H9 (cell line): ENCODE measurements at regions not wholly inside any gene's neighbourhood (a gene's known extent, or its start where the extent isn't known, plus 50 kb on each side); places are given as distances from the start of the nearest gene placed in this dataset.
"Not testable (repeated sequence)": the region's sequence is repeated elsewhere in the genome, so short reads cannot be mapped to it uniquely, and the experiment has no call there.

ENCODE experiments used
- DNase-seq: peaks from one replicate; pipeline ENCODE4 v3.0.0-alpha.2; 2017
- H2AFZ ChIP-seq: one replicate; pipeline ENCODE4 v1.6.1; 2013; ENCODE audit warnings: mild to moderate bottlenecking, low read length, control low read depth, moderate library complexity
- H2AK5ac ChIP-seq: 2 replicates; pipeline ENCODE4 v1.6.1; 2013; ENCODE audit warnings: low read length, control low read depth, mixed read lengths; ENCODE audit not compliant: insufficient read length
- H2BK120ac ChIP-seq: one replicate; pipeline ENCODE4 v1.6.1; 2013; ENCODE audit warnings: low read depth, mild to moderate bottlenecking, low read length, control low read depth, inconsistent platforms; ENCODE audit not compliant: poor library complexity, severe bottlenecking
- H2BK12ac ChIP-seq: 2 replicates; pipeline ENCODE4 v1.6.1; 2013; ENCODE audit warnings: low read length, control low read depth, mixed read lengths, low read depth; ENCODE audit not compliant: insufficient read length
- H2BK15ac ChIP-seq: 2 replicates; pipeline ENCODE4 v1.6.1; 2013; ENCODE audit warnings: low read depth, low read length, control low read depth
- H2BK20ac ChIP-seq: one replicate; pipeline ENCODE4 v1.6.1; 2013; ENCODE audit warnings: low read depth, mild to moderate bottlenecking, low read length, control low read depth, inconsistent platforms; ENCODE audit not compliant: poor library complexity, severe bottlenecking
- H2BK5ac ChIP-seq: 2 replicates; pipeline ENCODE4 v1.6.1; 2013; ENCODE audit warnings: low read length, control low read depth, mixed read lengths; ENCODE audit not compliant: insufficient read length
- H3K14ac ChIP-seq: 2 replicates; pipeline ENCODE4 v1.6.1; 2013; ENCODE audit warnings: low read length, control low read depth; ENCODE audit not compliant: insufficient read depth
- H3K18ac ChIP-seq: 2 replicates; pipeline ENCODE4 v1.6.1; 2013; ENCODE audit warnings: low read depth, mild to moderate bottlenecking, mixed read lengths, low read length, control low read depth; ENCODE audit not compliant: insufficient read length
- H3K23ac ChIP-seq: 2 replicates; pipeline ENCODE4 v1.6.1; 2013; ENCODE audit warnings: low read length, control low read depth, mixed read lengths, low read depth; ENCODE audit not compliant: insufficient read length
- H3K23me2 ChIP-seq: 2 replicates; pipeline ENCODE4 v1.6.1; 2013; ENCODE audit warnings: low read depth, mild to moderate bottlenecking, mixed read lengths, low read length, control low read depth; ENCODE audit not compliant: insufficient read length, poor library complexity, severe bottlenecking
- H3K27ac ChIP-seq: 2 replicates; pipeline ENCODE4 v1.5.1; 2013; ENCODE audit warnings: low read length, control low read depth, mixed read lengths, low read depth; ENCODE audit not compliant: insufficient read length
- H3K27me3 ChIP-seq: 2 replicates; pipeline ENCODE4 v1.6.1; 2013; ENCODE audit warnings: low read length, control low read depth, inconsistent platforms; ENCODE audit not compliant: insufficient read depth
- H3K4ac ChIP-seq: 2 replicates; pipeline ENCODE4 v1.6.1; 2013; ENCODE audit warnings: low read depth, mild to moderate bottlenecking, control low read depth, inconsistent platforms, low read length, moderate library complexity
- H3K4me1 ChIP-seq: 2 replicates; pipeline ENCODE4 v1.6.1; 2013; ENCODE audit warnings: low read length, control low read depth, inconsistent platforms; ENCODE audit not compliant: insufficient read depth
- H3K4me2 ChIP-seq: 2 replicates; pipeline ENCODE4 v1.6.1; 2013; ENCODE audit warnings: low read length, control low read depth, mixed read lengths; ENCODE audit not compliant: insufficient read length, insufficient read depth
- H3K56ac ChIP-seq: 2 replicates; pipeline ENCODE4 v1.6.1; 2013; ENCODE audit warnings: low read depth, mild to moderate bottlenecking, mixed read lengths, low read length, control low read depth; ENCODE audit not compliant: insufficient read length
- H3K79me1 ChIP-seq: 2 replicates; pipeline ENCODE4 v1.6.1; 2013; ENCODE audit warnings: low read depth, mild to moderate bottlenecking, moderate library complexity, low read length, control low read depth, inconsistent platforms; ENCODE audit not compliant: insufficient read depth, poor library complexity, severe bottlenecking
- H3K79me2 ChIP-seq: 2 replicates; pipeline ENCODE4 v1.6.1; 2013; ENCODE audit warnings: low read length, control low read depth, inconsistent platforms; ENCODE audit not compliant: insufficient read depth
- H3K9ac ChIP-seq: 2 replicates; pipeline ENCODE4 v1.6.1; 2013; ENCODE audit warnings: low read length, control low read depth, mixed read lengths; ENCODE audit not compliant: insufficient read length; ENCODE audit errors: extremely low read depth
- H3K9me3 ChIP-seq: one replicate; pipeline ENCODE4 v1.6.1; 2013; ENCODE audit warnings: low read depth, low read length, inconsistent platforms; ENCODE audit not compliant: control insufficient read depth
- H3T11ph ChIP-seq: one replicate; pipeline ENCODE4 v1.6.1; 2013; ENCODE audit warnings: mild to moderate bottlenecking, low read length, control low read depth, inconsistent platforms
- H4K20me1 ChIP-seq: one replicate; pipeline ENCODE4 v1.6.1; 2013; ENCODE audit not compliant: control insufficient read depth, insufficient read length, insufficient read depth
- H4K5ac ChIP-seq: 2 replicates; pipeline ENCODE4 v1.6.1; 2013; ENCODE audit warnings: low read depth, mild to moderate bottlenecking, mixed read lengths, low read length, control low read depth; ENCODE audit not compliant: insufficient read length
- H4K8ac ChIP-seq: replicated peaks from 2 replicates; pipeline ENCODE4 v1.6.1; 2013; ENCODE audit warnings: low read length, control low read depth, mixed read lengths, low read depth; ENCODE audit not compliant: insufficient read length
- H4K91ac ChIP-seq: 2 replicates; pipeline ENCODE4 v1.6.1; 2013; ENCODE audit warnings: low read depth, mild to moderate bottlenecking, moderate library complexity, mixed read lengths, low read length, control low read depth; ENCODE audit not compliant: insufficient read length
- H3K27ac Mint-ChIP-seq, 3 experiments: 2 replicates in 2 of 3; 3 replicates in 1 of 3; pipeline ENCODE4 v1.8.0; 2020 to 2021; ENCODE audit warnings: mixed read lengths in 3 of 3, mild to moderate bottlenecking in 1 of 3, moderate library complexity in 1 of 3
- H3K27me3 Mint-ChIP-seq: 2 replicates; pipeline ENCODE4 v1.8.0; 2021; ENCODE audit warnings: low read depth, mild to moderate bottlenecking, moderate library complexity, mixed read lengths
- H3K36me3 Mint-ChIP-seq, 3 experiments: 2 replicates in 2 of 3; 3 replicates in 1 of 3; pipeline ENCODE4 v1.8.0; 2020 to 2021; ENCODE audit warnings: low read depth in 3 of 3, mixed read lengths in 3 of 3; ENCODE audit not compliant: insufficient read depth in 1 of 3
- H3K4me1 Mint-ChIP-seq, 2 experiments: 2 replicates each; pipeline ENCODE4 v1.8.0; 2020; ENCODE audit warnings: mixed read lengths in 2 of 2
- H3K4me3 Mint-ChIP-seq, 2 experiments: 2 replicates in 1 of 2; 3 replicates in 1 of 2; pipeline ENCODE4 v1.8.0; 2020 to 2021; ENCODE audit warnings: mild to moderate bottlenecking in 2 of 2, mixed read lengths in 2 of 2, moderate library complexity in 1 of 2
- H3K9me3 Mint-ChIP-seq, 2 experiments: 2 replicates in 1 of 2; 3 replicates in 1 of 2; pipeline ENCODE4 v1.8.0; 2020; ENCODE audit warnings: mild to moderate bottlenecking in 2 of 2, mixed read lengths in 2 of 2, moderate library complexity in 1 of 2
- WGBS: extraction: QIAGEN DNeasy Blood & Tissue Kit; methylation state at CpG from one replicate; pipeline ENCODE4 v1.1.7; 2013; ENCODE audit warnings: missing lambda C conversion rate, low lambda C conversion rate, mixed read lengths; ENCODE audit not compliant: insufficient read length; ENCODE audit errors: extremely low coverage; 5-methylcytosine and 5-hydroxymethylcytosine counted together
- TF ChIP-seq, protein P1 (sequence below): fragments of 200-600 bp; sonication (generic); conservative IDR thresholded peaks from 3 replicates; pipeline ENCODE4 v1.8.0; 2021; ENCODE audit warnings: antibody characterized with exemption, mild to moderate bottlenecking

- Histone ChIP-seq H4K5ac (no peak overlapping the region), H3T11ph (no peak overlapping the region), H3K14ac (no peak overlapping the region), H3K23ac (no peak overlapping the region), H3K27ac (no peak overlapping the region), H3K9me3 (no peaks in the 10 kb centered on the region), H2BK120ac (no peak overlapping the region), H3K4me1 (peaks cover 2% of the 10 kb centered on the region; the same call in 1 of the 2 replicates), H3K79me1 (no peaks in the 10 kb centered on the region), H3K4me2 (no peak overlapping the region), H2BK5ac (no peak overlapping the region), H2BK15ac (no peak overlapping the region), H4K91ac (no peak overlapping the region), H3K79me2 (no peaks in the 10 kb centered on the region), H4K8ac (no peak overlapping the region), H4K20me1 (no peaks in the 10 kb centered on the region), H3K18ac (no peak overlapping the region), H2BK12ac (no peak overlapping the region), H2AFZ (no peak overlapping the region), H3K23me2 (no peaks in the 10 kb centered on the region), H3K9ac (no peak overlapping the region), H3K4ac (no peak overlapping the region), H2BK20ac (no peak overlapping the region), H3K56ac (no peak overlapping the region), H3K27me3 (no peaks in the 10 kb centered on the region), H2AK5ac (no peak overlapping the region)
- no peaks in the 10 kb centered on the region; the same call in 1 of the 2 replicates for H3K27me3 Mint-ChIP-seq
- H3K27ac Mint-ChIP-seq = no peak overlapping the region
- H3K9me3 Mint-ChIP-seq = no peaks in the 10 kb centered on the region; a peak in 1 of 5 replicates
- no peak overlapping the region for H3K4me3 Mint-ChIP-seq
- H3K4me1 Mint-ChIP-seq = peaks cover 10 to 17% of the 10 kb centered on the region in 2 experiments
- no peaks in the 10 kb centered on the region for H3K36me3 Mint-ChIP-seq
- WGBS = no CpG with 5 or more reads among the region's 3 CpGs
- no peak for DNase-seq
- TF ChIP-seq, protein P1, sequence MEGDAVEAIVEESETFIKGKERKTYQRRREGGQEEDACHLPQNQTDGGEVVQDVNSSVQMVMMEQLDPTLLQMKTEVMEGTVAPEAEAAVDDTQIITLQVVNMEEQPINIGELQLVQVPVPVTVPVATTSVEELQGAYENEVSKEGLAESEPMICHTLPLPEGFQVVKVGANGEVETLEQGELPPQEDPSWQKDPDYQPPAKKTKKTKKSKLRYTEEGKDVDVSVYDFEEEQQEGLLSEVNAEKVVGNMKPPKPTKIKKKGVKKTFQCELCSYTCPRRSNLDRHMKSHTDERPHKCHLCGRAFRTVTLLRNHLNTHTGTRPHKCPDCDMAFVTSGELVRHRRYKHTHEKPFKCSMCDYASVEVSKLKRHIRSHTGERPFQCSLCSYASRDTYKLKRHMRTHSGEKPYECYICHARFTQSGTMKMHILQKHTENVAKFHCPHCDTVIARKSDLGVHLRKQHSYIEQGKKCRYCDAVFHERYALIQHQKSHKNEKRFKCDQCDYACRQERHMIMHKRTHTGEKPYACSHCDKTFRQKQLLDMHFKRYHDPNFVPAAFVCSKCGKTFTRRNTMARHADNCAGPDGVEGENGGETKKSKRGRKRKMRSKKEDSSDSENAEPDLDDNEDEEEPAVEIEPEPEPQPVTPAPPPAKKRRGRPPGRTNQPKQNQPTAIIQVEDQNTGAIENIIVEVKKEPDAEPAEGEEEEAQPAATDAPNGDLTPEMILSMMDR = no peak
Observed at GRCh38 chr16:59522826-59523225, 788.7 kb upstream of the GOT2 start.

- not testable (repeated sequence) for H3K79me2 ChIP-seq, H3K79me1 ChIP-seq, H3K23me2 ChIP-seq
Observed at GRCh38 chr16:59518721-59519120, 784.6 kb upstream of the GOT2 start.

More at GRCh38 chr16:59518721-59519120, 784.6 kb upstream of the GOT2 start:
- H3K18ac ChIP-seq, H2BK15ac ChIP-seq, H3K9me3 ChIP-seq, H4K5ac ChIP-seq, H3K4me2 ChIP-seq, H3K14ac ChIP-seq, H3K9ac ChIP-seq, H3K27me3 Mint-ChIP-seq, H3K4me1 ChIP-seq, H3K56ac ChIP-seq, H4K20me1 ChIP-seq, H3K27ac ChIP-seq, H3K23ac ChIP-seq, H3K4me3 Mint-ChIP-seq, H4K8ac ChIP-seq, H2BK120ac ChIP-seq, H3K9me3 Mint-ChIP-seq, H2AFZ ChIP-seq, H3K27ac Mint-ChIP-seq, H3T11ph ChIP-seq, H3K27me3 ChIP-seq, H2BK5ac ChIP-seq, H2BK12ac ChIP-seq, DNase-seq, H3K36me3 Mint-ChIP-seq, H3K4ac ChIP-seq, H2AK5ac ChIP-seq, H4K91ac ChIP-seq, H2BK20ac ChIP-seq: not testable (repeated sequence)
- peaks cover 15 to 31% of the 10 kb centered on the region in 2 experiments for H3K4me1 Mint-ChIP-seq
- no CpG with 5 or more reads among the region's 5 CpGs for WGBS
